GM19043 (cell line): ENCODE measurements at regions not wholly inside any gene's neighbourhood (a gene's known extent, or its start where the extent isn't known, plus 50 kb on each side); places are given as distances from the start of the nearest gene placed in this dataset.

Experiments used
- ATAC-seq: cut with Tn5 transposase; IDR thresholded peaks from one replicate; pipeline ENCODE4 v1.9.1; 2021; ENCODE audit warnings: low read depth; ENCODE audit not compliant: unreplicated experiment

DNA sequence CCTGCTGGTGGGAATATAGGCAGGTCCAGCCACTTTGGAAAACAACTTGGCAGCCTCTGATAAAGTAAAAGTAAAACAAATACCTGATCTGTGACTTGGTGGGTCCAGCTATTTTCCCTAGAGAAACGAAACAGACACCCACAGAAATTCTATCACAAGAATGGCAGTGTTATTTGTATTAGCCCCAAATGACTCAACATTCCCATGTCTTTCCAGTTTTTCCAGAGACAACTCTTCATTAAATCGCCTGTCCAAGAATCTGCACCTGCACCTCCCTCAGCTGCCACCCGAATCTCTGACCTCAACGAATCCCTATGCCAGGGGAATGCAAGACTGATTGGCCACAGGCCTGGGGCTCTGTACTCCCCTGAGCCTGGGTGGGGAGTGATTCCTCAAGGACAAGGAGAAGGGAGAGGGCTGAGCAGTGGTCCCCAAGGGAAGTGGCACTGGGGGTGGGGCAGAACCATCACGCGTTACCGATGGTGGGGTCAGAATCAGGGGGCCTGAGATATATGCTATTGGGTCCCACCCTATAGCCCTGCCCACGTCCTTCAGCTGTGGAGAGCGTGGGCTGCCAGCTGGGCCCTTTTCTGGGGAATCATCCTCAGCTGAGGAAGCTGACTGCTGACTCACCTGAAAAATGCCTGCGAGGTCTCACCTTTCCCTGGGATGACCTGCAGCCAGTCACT is 553.0 kb downstream of the PTPRU start:
- ATAC-seq = no peak

DNA sequence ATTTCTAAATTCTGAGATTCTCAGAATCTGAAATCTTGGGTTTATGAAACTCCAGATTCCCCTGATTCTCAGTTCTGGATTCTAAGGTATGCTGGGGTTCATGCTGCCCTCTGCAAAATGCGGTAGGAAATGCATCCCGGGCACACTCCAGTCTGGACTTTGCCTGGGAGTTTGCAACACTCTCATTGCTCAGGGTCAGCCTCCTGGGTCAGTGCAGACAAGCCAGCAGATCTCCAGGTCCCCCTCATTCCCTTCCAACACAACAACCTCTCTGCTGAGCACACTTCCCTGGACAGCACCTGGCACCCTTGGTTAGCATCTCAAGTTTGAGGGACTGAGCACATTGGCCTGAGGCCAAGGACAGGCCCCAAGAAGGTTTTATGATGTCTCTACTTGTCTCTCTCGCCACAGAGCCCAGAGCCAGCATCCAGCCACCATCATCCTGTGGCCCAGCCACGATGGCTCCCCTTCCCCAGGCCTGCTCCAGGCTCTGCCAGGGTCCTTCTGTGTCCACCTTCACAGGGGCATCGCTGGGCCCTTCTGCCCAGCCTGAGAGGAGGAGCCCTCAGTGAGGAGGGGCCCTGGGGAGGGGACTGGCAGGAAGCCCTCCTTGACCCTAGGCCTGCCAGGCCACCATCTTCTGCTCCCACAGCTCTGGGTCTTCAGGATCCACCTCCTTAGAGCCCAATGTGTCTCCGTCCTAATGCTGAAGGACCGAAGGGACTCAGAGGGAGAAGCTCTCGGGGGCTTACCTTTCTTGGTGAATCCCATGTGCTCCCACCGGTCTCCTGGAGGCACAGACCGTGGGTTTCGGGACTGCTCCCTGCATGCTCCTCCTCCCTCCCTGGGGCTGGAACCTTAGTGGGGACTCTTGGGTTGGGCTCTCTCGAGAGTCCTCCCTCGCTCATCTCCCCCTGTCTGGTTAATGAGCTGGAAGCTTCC is 550.7 kb downstream of the PTPRU start:
- no peak for ATAC-seq

DNA sequence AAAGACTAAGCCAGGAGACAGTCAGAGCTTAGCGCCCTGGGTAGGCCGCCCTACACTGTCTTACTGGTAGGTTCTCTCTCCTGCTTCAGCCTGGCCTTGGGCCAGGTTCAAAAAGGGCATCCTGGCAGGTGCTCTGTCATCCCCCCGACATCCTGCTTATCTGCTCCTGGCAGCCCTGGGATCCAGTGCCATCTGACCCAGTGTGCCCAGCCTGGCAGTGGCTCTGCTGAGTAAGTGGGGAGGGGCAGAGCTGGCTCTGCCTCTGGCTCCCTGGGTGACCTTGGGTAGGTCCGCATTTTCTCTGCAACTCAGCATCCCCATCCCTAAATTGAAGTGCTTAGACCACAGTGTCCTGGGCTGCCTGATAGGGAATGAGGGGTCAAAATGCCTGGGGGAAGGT is 549.9 kb downstream of the PTPRU start:
- ATAC-seq = no peak

DNA sequence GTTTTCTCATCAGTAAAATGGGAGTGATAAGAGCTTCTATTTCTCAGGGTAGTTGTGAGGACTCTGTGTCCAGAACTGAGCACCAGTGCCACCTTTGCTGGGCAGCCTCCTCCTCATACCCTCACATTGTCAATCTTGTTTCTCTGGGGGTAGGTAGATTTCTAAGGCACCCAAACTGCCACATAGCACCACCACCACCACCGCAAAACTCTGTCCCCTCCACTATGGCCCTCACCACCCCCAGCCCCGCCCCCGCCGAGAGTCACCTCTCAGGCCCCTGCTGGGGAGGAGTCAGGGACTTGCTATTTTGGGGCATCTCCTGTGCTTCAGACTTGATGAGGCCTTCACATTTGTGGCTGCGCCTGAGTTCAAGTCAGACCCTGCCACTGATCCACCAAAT is 549.2 kb downstream of the PTPRU start:
- ATAC-seq = no peak

DNA sequence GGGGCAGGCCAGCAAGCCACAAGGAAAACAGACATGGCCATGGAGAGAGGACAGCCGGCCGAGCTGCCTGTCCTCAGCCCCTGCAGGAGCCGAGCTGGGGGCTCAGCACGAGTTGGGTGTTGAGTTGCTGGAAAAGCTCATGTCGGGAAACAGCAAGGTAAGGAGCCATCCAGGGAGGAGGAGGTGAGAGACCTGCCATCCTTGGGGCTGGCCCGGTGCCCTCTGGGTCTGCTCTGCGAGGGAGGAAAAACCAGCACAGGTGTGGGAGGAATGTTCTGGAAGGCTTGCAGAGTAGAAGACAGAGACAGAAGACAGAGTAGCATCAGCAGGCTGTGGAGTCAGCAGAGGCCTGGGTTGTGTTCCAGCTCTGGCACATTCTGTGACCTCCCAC is 548.8 kb downstream of the PTPRU start:
- no peak for ATAC-seq

DNA sequence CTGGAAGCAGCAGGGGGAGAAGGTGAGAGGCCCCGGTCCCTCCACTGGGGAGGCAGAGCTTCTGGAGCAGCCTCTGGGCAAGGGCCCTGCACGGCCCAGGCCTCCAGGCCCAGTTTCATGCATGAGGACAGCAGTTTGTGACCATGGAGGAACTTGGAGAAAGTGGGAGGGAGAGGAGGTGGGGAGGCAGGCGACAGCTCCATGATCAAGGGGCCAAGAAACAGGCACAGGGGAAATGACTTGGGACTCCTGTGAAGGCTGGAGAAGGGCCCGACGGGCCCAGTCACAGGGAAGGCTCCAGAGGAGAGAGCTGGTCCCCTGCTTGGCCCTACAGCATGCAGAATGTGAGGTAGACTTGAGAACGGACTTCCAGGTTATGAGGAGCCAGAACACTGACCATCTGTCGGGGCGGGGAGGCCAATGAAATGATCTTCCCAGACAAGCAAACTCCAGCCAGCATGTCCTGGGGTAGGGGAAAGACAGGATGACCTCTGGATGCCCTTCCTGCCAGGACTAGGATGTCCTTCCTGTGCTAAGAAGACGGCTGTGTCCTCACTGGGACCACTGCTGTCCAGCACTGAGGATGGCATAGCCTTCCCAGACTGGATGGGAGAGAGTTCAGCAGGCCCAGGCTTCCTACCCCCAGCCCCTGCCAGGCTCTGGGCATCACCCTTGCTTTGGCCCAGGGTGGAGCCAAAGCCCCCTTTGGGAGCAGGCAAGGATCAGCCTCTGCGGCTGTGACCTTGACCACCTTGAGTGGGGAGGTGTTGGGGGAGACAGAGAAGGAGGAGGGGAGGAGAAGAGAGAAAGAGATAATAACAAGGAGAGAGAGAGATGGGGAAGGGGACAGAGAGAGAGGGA is 548.2 kb downstream of the PTPRU start:
- no peak for ATAC-seq

DNA sequence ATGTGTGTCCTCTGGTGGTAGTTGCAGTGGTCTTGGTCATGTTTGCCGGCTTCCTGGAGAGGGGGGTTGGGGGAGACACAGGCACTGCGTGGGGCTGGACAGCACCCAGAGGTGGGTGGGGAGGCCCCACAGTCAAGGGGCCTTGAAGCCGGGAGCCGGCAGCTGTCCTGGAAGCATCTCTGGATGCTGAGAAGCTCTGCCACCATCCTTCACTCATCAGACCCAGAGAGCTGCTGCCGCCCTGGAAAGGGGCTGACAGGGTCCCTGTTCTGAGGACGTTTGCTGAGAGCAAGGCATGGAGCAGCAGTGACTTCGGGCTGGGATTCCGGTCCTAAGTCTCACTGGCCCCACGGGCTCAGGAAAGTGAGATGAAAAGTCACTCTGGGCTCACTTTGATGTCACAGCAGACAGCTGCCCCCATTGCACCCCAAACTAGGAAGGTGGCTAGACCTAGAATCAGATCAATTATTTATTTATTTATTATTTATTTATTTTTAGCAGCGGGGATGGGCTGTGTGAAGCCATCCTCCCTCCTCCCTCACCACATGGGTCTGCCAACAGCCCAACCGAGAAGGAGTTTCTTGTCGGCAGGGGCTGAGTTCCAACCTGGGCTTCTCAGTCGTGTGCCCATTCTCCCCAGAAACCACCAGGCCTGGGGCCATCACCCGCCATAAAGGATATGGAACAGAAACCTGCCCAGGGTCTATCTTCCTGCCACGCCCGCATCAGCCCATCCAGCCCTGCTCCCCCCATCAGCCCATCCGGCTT is 547.4 kb downstream of the PTPRU start:
- no peak for ATAC-seq

DNA sequence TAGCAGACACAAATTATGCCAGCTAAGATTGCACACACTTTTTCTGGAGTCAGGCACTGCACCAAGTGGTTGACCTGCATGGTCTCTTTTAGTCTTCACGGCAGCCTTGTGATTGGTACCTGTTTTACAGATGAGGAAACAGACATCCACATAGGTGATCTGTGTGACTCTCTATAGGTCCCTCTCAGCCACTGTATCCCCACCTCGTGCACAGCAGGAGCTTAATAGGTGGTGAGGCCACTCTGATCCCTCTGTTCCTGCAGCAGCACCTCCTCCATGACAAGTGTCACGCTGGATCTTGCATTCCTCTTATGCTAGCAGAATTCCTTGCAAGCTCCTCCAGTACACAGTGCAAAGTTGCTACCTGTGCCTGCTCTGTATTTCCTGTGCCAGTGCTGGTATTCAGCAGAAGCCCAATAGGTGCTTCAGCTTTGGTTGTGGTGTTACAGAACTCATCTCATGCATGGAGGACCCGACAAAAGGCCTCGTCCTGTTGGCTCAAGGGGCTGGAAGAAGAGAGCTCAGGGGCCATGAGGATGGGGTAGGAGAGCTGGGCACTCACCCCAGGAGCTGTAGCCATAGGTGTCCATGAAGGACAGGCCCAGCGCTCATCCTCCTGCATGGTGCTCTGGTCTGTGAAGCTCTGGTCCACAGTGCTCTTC is 546.7 kb downstream of the PTPRU start:
- ATAC-seq = no peak

DNA sequence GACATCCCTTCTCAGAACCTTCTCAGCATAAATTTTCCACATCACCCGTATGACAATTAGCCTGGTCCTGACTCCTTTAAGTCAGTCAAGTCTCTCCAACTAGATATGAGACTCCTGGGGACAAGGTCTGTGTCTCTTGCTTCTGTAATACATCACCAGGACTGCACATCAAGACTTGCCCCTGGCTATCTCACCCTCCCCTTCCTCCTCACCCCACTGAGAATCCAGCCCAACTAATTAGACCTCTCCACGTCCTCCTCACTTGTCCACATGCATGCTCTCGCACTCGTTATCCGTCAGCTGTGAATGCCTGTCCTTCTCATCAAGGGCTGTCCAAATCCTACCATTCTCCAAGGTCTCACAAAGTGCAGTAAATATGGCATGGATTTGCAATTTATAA is 542.8 kb downstream of the PTPRU start:
- no peak for ATAC-seq

DNA sequence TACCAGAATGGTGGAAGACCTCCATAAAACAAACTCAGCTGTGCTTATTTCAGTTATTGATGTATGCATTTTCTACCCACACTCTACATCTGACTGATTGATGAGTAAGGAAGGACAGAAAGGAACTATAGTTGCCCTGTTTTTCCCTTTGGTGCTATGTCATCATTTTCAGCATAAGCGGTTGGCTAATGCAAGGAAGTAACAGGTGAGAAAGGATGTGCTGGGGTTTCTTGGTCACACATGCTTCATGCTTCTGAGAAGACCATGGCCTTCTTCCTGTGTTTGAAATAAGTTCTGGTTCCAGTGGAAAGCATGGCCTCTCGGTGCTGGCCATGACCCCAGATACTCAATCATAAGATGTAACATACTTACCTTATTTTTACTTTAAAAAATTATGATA is 541.2 kb downstream of the PTPRU start:
- no peak for ATAC-seq

DNA sequence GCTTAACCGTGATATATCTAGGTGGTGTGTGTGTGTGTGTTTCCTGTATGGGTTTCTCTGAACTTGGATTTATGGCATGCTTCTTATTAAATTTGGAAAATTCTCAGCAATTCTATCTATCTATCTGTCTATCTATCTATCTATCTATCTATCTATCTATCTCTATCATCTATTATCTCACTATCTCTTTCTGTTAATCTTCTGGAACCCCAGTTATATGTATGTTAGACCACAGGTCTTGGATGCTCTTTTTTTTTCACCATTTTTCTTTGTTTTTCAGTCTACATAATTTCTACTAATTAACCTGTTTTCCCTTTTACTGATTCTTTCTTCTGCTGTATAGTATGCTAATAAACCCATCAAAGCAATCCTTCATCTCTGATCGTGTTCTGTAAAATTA is 538.0 kb downstream of the PTPRU start:
- no peak for ATAC-seq

DNA sequence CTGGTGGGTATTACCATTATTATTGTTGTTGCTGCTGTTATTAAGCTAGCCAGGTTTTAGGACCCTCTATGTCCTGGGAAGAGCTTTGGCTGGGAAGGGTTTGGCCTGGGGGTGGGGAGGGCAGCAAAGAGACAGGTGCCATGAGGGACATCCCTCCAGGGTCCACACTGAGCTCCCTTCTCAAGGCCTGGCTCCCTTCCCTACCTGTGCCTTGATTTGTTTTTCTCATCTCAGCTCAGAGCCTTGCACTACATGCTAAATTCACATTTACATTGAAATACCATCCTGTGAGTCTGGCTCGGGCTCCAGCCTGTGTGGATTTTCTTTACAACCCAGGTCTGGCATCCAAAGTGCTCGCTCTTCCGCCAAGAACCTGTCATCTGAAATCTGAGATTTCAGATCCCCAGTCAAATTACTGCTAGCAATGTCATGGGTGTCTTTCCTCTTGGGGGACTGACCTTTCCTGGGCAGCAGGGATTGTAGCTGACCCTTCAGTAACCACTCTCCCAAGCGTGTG is 536.3 kb downstream of the PTPRU start:
- ATAC-seq = no peak

DNA sequence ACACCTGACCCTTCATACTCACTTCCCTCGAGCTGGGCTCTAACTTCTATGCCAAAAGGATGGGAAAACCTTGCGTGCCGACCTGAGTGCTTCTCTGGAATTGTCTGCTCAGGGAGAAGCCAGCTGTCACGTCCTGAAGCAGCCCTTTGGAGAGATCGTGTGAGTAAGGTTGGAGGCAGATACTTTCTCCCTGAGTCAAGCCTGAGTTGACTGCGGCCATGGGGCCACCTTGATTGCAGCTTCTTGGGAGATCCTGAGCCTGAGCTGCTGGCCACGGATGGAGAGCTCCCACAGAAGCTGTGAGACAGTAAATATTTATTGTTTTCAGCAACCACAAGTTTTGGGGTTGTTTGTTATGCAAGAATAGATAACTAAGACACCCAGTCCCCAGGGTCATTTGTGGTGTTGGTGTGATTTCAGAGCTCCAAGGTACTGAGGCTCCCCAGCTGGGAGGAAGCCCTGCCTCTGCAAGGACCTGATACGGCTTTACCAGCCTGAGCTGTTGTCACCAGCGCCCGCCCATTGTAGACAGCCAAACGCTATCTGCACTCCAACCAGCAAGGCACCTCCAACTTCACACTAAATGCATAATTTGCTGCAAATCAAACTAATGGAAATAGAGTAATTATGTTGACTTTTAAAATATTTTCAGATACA is 531.6 kb downstream of the PTPRU start:
- no peak for ATAC-seq

DNA sequence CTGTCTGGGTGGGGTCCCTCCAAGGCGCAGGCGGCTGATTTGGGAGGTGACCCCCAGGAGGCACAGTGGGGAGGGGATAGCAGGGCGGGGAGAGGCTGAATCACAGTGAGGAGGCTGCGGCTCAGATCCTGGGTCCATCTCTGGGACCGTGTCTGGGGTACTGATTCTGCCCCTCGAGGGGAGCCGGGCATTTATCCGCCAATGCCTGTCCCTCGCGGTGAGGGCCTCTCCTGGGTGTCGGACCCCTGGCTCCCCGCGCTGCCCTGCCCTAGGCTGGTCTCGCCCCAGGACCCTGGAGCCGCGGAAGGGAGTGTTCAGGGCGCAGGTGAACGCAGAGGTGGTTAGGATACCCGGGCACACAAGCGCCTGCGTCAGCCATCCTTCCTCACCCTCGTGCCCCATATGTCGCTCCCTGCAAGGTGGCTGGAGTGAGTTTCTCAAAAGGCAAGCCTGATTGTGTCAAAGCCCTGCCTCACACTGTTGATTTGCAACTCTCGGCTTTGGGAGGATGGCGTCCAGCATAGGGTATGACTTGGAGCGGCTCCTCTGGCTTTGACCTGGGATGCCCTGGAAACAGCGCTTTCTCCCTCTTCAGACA is 530.9 kb downstream of the PTPRU start:
- ATAC-seq = no peak

DNA sequence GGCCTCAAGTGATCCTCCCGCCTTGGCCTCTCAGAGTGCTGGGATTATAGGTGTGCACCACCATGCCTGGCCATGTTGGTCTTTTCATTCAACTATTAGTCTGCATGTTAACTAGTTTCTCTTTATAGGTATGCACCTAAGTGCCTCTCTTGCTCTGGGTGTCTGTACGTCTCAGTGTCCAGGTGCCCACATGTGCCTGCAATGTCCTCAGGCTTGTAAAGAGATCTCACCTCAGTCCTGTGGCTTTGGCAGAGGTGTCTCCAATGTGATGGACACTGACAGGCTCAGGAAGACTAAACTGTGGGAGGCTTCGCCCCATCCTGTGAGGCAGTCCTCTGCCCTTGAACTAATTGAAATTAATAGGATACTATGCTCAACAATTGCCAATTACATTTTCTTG is 526.3 kb downstream of the PTPRU start:
- no peak for ATAC-seq

DNA sequence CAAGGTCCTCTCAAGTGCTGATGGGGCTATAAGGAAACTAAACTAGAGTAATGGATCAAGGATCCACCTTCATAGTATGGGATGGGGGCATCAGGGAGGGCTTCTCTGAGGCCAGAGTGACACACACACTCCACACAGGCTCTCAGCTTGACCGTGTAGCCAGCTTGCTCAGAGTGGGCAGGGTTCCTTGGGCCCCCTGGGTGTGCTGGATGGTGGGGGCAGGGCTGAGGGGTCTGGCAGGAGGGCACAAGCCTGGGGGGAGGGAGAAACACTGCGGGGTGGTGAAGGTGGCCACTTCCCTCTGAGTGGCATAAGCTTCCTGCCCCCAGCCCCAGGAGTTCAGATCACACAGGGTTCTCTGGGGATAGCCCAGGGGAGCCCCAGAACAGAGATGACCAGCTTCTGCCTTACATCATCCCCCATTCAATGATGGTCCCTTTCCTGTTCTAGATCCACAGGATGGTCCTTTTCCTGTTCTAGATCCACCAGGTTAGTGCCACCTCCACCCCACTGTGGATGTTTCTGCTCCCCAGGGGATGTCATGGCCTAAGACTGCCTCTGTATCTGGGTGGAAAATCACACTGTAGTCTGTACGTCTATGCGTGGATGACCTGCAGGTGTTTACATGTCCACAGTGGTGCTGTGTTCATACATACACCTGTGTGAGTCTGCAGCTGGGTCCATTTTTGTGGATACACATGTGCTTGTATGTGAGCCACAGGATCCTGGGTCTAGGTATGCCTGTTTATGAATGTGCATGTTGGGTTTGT is 525.0 kb downstream of the PTPRU start:
- no peak for ATAC-seq

DNA sequence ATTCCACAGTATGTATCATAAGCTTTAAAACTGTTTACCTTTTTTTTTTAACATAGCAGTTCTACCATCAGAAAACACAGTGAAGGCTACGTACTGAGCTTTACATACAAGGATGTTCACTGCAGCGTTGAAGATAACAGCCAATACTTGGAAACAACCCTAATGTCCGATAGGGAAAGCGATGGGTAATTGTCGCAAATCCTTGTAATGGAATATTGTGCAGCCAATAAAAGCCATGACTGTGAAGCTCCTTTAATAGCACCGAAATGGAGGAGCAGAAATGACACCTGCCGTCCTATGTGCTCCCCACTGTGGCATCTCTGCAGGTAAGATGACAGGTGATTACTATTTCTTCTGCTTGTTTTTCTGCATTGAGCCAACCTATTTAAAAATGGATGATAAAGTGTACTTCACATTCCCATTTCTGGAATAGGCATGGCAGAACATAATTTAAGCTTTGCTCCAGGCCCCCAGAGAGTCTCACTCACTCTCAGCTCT is 523.8 kb downstream of the PTPRU start:
- no peak for ATAC-seq
